Mesothelial cell of epicardium (in vitro differentiated cells): ENCODE measurements at regions not wholly inside any gene's neighbourhood (a gene's known extent, or its start where the extent isn't known, plus 50 kb on each side); places are given as distances from the start of the nearest gene placed in this dataset.

Source experiments
- DNase-seq, 2 experiments: peaks; one replicate each; pipeline ENCODE4 v3.0.0; 2021; ENCODE audit warnings: low spot score in 2 of 2; ENCODE audit not compliant: unreplicated experiment in 2 of 2
- H3K27ac Mint-ChIP-seq: 2 replicates; pipeline ENCODE4 v1.8.0; 2021; ENCODE audit warnings: mixed read lengths
- H3K27me3 Mint-ChIP-seq: 2 replicates; pipeline ENCODE4 v1.8.0; 2021; ENCODE audit warnings: low read depth, mixed read lengths
- H3K36me3 Mint-ChIP-seq: 2 replicates; pipeline ENCODE4 v1.8.0; 2021; ENCODE audit warnings: mixed read lengths
- H3K4me1 Mint-ChIP-seq: 2 replicates; pipeline ENCODE4 v1.8.0; 2021; ENCODE audit warnings: mixed read lengths
- H3K4me3 Mint-ChIP-seq: 2 replicates; pipeline ENCODE4 v1.8.0; 2021; ENCODE audit warnings: mild to moderate bottlenecking, moderate library complexity, mixed read lengths
- H3K9me3 Mint-ChIP-seq: 2 replicates; pipeline ENCODE4 v1.8.0; 2021; ENCODE audit warnings: mixed read lengths
- TF ChIP-seq, protein P1 (sequence below): fragments of 200-600 bp; sonication (generic); IDR thresholded peaks from one replicate; pipeline ENCODE4 v1.5.0; 2021; ENCODE audit warnings: antibody characterized with exemption; ENCODE audit not compliant: unreplicated experiment

DNA sequence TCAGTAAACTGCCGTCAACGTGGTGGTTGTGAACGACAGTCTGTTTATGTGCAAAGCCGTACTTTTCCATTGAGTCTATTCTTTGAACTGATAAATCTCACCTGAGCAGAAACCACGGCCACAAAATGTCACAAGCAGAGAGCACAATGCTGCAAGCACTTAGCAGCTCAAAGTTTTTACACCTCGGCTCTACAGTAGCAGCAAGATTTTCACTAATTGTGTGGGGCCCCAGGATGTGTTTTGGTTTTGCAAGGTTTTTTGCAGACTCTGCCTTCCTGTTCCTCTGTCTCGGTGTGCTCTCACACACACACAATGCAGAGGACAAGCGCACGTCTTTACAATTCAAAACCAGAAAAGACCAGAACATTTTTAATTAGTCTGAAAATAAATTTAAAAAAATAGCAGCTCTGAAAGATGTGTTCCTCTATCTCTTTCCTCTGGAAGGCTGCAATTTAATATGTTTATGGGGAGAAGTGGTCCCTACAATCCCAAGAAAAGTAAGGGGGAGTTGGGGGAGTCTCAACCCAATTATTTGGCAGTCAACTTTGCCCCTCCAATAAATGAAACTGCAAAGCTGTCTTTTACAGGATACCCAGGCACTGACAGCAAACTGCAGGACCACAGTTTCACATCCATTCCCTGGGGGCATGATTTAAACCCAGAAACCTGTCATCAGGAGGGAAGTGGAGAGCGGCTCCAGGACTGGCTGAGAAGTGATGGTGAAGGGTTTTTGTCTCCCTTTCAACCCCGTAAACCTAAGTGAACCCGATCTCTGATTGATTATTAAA is 73.8 kb upstream of the SFMBT2 start:
- Mint-ChIP-seq H3K36me3 (no peaks in the 10 kb centered on the region), H3K4me3 (no peak overlapping the region), H3K27me3 (peaks cover 42% of the 10 kb centered on the region), H3K27ac (no peak overlapping the region), H3K9me3 (peaks cover 4% of the 10 kb centered on the region), H3K4me1 (peaks cover 15% of the 10 kb centered on the region)
- DNase-seq = no peak
- TF ChIP-seq, protein P1, sequence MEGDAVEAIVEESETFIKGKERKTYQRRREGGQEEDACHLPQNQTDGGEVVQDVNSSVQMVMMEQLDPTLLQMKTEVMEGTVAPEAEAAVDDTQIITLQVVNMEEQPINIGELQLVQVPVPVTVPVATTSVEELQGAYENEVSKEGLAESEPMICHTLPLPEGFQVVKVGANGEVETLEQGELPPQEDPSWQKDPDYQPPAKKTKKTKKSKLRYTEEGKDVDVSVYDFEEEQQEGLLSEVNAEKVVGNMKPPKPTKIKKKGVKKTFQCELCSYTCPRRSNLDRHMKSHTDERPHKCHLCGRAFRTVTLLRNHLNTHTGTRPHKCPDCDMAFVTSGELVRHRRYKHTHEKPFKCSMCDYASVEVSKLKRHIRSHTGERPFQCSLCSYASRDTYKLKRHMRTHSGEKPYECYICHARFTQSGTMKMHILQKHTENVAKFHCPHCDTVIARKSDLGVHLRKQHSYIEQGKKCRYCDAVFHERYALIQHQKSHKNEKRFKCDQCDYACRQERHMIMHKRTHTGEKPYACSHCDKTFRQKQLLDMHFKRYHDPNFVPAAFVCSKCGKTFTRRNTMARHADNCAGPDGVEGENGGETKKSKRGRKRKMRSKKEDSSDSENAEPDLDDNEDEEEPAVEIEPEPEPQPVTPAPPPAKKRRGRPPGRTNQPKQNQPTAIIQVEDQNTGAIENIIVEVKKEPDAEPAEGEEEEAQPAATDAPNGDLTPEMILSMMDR = no peak

DNA sequence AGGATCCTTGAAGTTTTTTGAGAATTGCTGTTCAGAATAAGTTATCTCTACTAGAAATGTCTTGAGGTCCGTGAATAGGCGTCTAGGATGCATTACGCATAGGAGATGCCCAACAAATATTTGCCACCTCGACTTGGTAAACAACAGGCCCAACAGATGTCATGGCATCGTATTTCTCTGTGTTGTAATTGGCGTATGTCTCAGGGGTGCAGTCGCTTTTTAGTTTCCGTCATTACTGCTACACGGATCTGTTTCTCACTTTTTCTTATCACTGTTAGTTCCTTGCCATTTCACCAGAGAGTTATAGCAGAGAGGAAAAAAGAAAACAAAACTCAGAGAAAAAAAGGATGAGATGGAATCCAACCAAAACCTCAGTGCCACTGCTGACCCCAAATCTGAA is 73.0 kb upstream of the SFMBT2 start:
- TF ChIP-seq, protein P1 = no peak
- peaks cover 43% of the 10 kb centered on the region for H3K27me3 Mint-ChIP-seq
- H3K4me3 Mint-ChIP-seq = no peak overlapping the region
- no peaks in the 10 kb centered on the region for H3K36me3 Mint-ChIP-seq
- H3K9me3 Mint-ChIP-seq = peaks cover 4% of the 10 kb centered on the region
- no peak for DNase-seq
- peaks cover 8% of the 10 kb centered on the region for H3K4me1 Mint-ChIP-seq
- H3K27ac Mint-ChIP-seq = no peak overlapping the region

DNA sequence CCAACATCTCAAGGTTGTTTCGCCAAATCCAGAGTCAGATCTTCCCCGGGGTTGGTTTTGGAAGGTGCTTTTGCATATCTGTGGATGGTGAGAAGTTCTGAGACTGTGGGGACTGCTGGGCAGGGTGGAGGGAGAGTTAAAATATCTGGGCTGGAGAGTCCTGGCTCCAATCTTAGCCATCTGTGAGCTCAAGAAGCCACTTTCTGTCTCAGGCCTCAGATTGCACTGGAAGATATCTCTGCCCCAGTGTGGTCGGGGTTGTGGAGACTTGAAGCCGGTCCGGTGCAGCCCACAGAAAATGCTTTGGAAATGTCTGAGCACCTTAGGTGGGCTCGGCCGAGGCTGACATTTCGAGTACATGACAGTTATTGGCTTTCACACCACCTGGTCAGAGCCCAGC is 72.2 kb upstream of the SFMBT2 start:
- no peak overlapping the region for H3K4me3 Mint-ChIP-seq
- no peaks in the 10 kb centered on the region for H3K4me1 Mint-ChIP-seq
- H3K27ac Mint-ChIP-seq = no peak overlapping the region
- DNase-seq = no peak
- H3K9me3 Mint-ChIP-seq = peaks cover 4% of the 10 kb centered on the region
- H3K36me3 Mint-ChIP-seq = no peaks in the 10 kb centered on the region
- peaks cover 43% of the 10 kb centered on the region for H3K27me3 Mint-ChIP-seq
- TF ChIP-seq, protein P1 = no peak

DNA sequence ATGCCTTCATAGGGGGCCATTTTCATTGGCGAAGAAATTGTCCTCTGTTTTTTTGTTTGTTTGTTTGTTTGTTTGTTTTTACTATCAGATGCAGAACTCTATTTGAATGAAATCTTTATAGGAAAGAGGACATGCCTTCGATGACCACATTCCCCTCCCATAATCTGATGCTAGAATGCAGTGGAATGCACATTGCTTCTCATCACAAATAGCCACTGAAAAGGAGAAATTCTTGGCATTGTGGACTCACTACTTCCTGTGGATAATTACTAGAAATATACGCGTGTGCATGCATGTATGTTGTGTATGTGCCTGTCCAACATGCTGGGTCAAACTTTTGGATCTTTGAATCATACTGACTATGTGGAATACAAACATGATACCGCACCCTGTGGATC is 70.5 kb upstream of the SFMBT2 start:
- no peaks in the 10 kb centered on the region for H3K4me1 Mint-ChIP-seq
- H3K27me3 Mint-ChIP-seq = peaks cover 37% of the 10 kb centered on the region
- H3K27ac Mint-ChIP-seq = peak overlapping the region; percentile 5
- no peaks in the 10 kb centered on the region for H3K36me3 Mint-ChIP-seq
- H3K9me3 Mint-ChIP-seq = no peaks in the 10 kb centered on the region
- DNase-seq = no peak
- H3K4me3 Mint-ChIP-seq = no peak overlapping the region
- TF ChIP-seq, protein P1 = no peak

DNA sequence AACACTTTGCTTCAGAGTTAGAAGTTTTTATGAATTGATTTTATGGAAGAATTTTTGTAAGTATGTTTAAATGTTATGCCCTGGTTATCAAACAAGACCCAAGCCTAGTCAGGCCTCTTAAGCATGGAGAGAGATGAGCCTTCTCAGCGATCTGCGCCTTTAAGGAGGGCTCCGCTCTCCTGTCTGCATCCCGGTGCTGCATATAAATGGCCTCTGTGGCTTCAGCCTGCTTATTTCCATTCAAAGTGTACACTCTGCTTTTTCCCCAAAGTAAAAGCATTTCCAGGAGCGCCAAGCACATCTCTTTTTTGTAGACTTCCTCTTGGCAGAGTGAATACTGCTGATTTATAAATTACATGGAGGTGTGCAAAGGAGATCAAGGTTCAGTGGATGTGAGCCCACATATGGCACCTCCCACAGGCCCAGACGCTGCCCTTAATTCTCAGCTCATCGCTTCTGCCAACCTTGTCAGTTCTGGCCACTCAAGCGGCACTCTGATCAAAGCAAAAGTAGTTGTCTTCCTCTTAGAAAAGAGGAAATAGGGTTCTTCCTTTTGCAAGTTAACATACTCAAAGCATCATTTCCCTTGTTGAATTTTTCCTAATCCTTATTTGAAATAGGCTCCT is 70.0 kb upstream of the SFMBT2 start:
- H3K36me3 Mint-ChIP-seq = no peaks in the 10 kb centered on the region
- H3K27ac Mint-ChIP-seq = no peak overlapping the region
- TF ChIP-seq, protein P1 = no peak
- no peak for DNase-seq
- no peak overlapping the region for H3K4me3 Mint-ChIP-seq
- H3K27me3 Mint-ChIP-seq = peaks cover 33% of the 10 kb centered on the region
- no peaks in the 10 kb centered on the region for H3K4me1 Mint-ChIP-seq
- no peaks in the 10 kb centered on the region for H3K9me3 Mint-ChIP-seq
